Trophoblast cell (in vitro differentiated cells and primary cell): ENCODE measurements at regions not wholly inside any gene's neighbourhood (a gene's known extent, or its start where the extent isn't known, plus 50 kb on each side); places are given as distances from the start of the nearest gene placed in this dataset.

Source experiments
- DNase-seq, 2 donors: peaks; one replicate each; pipeline ENCODE4 v3.0.0-alpha.2; 2016
- H2AFZ ChIP-seq: 2 replicates; pipeline ENCODE4 v1.6.1; 2013; ENCODE audit warnings: low read length, moderate library complexity, mild to moderate bottlenecking; ENCODE audit not compliant: insufficient read depth, poor library complexity
- H2AK5ac ChIP-seq: 2 replicates; pipeline ENCODE4 v1.6.1; 2013; ENCODE audit warnings: mild to moderate bottlenecking, low read length
- H2BK120ac ChIP-seq: 2 replicates; pipeline ENCODE4 v1.6.1; 2013; ENCODE audit warnings: low read length, mild to moderate bottlenecking, moderate library complexity; ENCODE audit not compliant: insufficient read depth, poor library complexity
- H2BK12ac ChIP-seq: 2 replicates; pipeline ENCODE4 v1.6.1; 2013; ENCODE audit warnings: mild to moderate bottlenecking, low read length, moderate library complexity
- H2BK5ac ChIP-seq: 2 replicates; pipeline ENCODE4 v1.6.1; 2013; ENCODE audit warnings: low read length, low read depth, moderate library complexity, mild to moderate bottlenecking; ENCODE audit not compliant: poor library complexity
- H3K14ac ChIP-seq: 2 replicates; pipeline ENCODE4 v1.6.1; 2013; ENCODE audit warnings: mild to moderate bottlenecking, low read length
- H3K18ac ChIP-seq: 2 replicates; pipeline ENCODE4 v1.6.1; 2013; ENCODE audit warnings: mild to moderate bottlenecking, low read length
- H3K23ac ChIP-seq: 2 replicates; pipeline ENCODE4 v1.6.1; 2013; ENCODE audit warnings: low read length
- H3K27ac ChIP-seq: 2 replicates; pipeline ENCODE4 v1.5.1; 2013; ENCODE audit warnings: low read depth, mild to moderate bottlenecking, inconsistent platforms, low read length, moderate library complexity
- H3K27me3 ChIP-seq: 2 replicates; pipeline ENCODE4 v1.6.1; 2013; ENCODE audit warnings: inconsistent platforms, mild to moderate bottlenecking, low read length, moderate library complexity; ENCODE audit not compliant: insufficient read depth
- H3K36me3 ChIP-seq, 2 experiments: 1 replicate in 1 of 2; 2 replicates in 1 of 2; pipeline ENCODE4 v1.6.1; 2013; ENCODE audit warnings: low read length in 2 of 2, mild to moderate bottlenecking in 2 of 2, moderate library complexity in 1 of 2; ENCODE audit not compliant: insufficient read depth in 2 of 2, control insufficient read depth in 1 of 2
- H3K4ac ChIP-seq: 2 replicates; pipeline ENCODE4 v1.6.1; 2013; ENCODE audit warnings: low read depth, mild to moderate bottlenecking, low read length, moderate library complexity
- H3K4me1 ChIP-seq, 2 experiments: 1 replicate in 1 of 2; 2 replicates in 1 of 2; pipeline ENCODE4 v1.6.1; 2013; ENCODE audit warnings: low read length in 2 of 2, mild to moderate bottlenecking in 2 of 2, moderate library complexity in 1 of 2; ENCODE audit not compliant: insufficient read depth in 2 of 2, control insufficient read depth in 1 of 2
- H3K4me2 ChIP-seq: 2 replicates; pipeline ENCODE4 v1.6.1; 2013; ENCODE audit warnings: inconsistent platforms, mild to moderate bottlenecking, low read length, moderate library complexity
- H3K4me3 ChIP-seq: 2 replicates; pipeline ENCODE4 v1.5.1; 2013; ENCODE audit warnings: mild to moderate bottlenecking, low read depth, low read length, inconsistent platforms
- H3K79me1 ChIP-seq: one replicate; pipeline ENCODE4 v1.6.1; 2013; ENCODE audit warnings: low read length
- H3K79me2 ChIP-seq: 2 replicates; pipeline ENCODE4 v1.6.1; 2013; ENCODE audit warnings: low read length, mild to moderate bottlenecking; ENCODE audit not compliant: control insufficient read depth, insufficient read depth, poor library complexity
- H3K9ac ChIP-seq: 2 replicates; pipeline ENCODE4 v1.6.1; 2013; ENCODE audit warnings: mild to moderate bottlenecking, low read length
- H3K9me3 ChIP-seq: 2 replicates; pipeline ENCODE4 v1.6.1; 2013; ENCODE audit warnings: low read depth, mild to moderate bottlenecking, control low read depth, inconsistent platforms, low read length; ENCODE audit not compliant: insufficient read depth
- H4K12ac ChIP-seq: 2 replicates; pipeline ENCODE4 v1.6.1; 2013; ENCODE audit warnings: low read depth, mild to moderate bottlenecking, low read length, moderate library complexity
- H4K8ac ChIP-seq: 2 replicates; pipeline ENCODE4 v1.6.1; 2013; ENCODE audit warnings: low read depth, mild to moderate bottlenecking, low read length, moderate library complexity
- H4K91ac ChIP-seq: one replicate; pipeline ENCODE4 v1.6.1; 2013; ENCODE audit warnings: low read depth, mild to moderate bottlenecking, low read length, moderate library complexity
- WGBS: extraction: QIAGEN DNeasy Blood & Tissue Kit; methylation state at CpG from one replicate; pipeline ENCODE4 v1.1.7; 2013; ENCODE audit warnings: missing lambda C conversion rate; ENCODE audit not compliant: insufficient read length, insufficient coverage; ENCODE audit errors: extremely low coverage; 5-methylcytosine and 5-hydroxymethylcytosine counted together

DNA sequence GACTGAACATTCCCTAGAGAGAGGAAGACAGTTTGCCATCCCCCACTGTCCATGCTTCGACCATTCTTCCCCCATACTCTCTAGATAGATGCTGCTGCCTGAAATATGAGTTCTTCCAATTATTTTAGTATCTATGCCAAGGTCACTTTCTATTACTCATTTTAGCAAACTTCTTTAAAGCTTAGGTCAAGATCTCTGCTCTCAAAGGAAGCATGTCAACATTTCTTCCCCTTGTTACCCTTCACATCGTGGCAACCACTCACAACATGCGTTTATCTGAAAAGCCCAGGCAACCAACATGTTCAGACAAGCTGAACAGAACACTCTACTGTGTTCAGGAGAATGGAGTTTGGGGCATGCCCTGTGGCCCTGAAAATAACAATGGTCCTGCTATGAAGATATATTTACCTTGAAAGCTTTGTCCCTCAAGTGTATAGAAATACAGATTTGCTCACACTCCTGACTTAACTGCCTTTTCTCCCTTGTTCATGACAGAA, 138.4 kb upstream of the KIF2A start:
- Histone ChIP-seq H4K91ac (no peak overlapping the region), H3K14ac (no peak overlapping the region), H3K36me3 (no peaks in the 10 kb centered on the region), H2AFZ (no peak overlapping the region), H3K23ac (no peak overlapping the region), H2BK12ac (no peak overlapping the region), H3K9ac (no peak overlapping the region), H3K79me2 (no peaks in the 10 kb centered on the region), H3K27ac (no peak overlapping the region), H3K4ac (no peak overlapping the region), H2BK120ac (no peak overlapping the region), H3K4me3 (no peak overlapping the region), H3K27me3 (no peaks in the 10 kb centered on the region), H3K4me2 (no peak overlapping the region), H4K8ac (no peak overlapping the region), H3K4me1 (no peaks in the 10 kb centered on the region), H2BK5ac (no peak overlapping the region), H3K79me1 (no peaks in the 10 kb centered on the region), H2AK5ac (no peak overlapping the region), H4K12ac (no peak overlapping the region), H3K18ac (no peak overlapping the region), H3K9me3 (no peaks in the 10 kb centered on the region)
- DNase-seq, result no peak
- no CpG with 5 or more reads among the region's 3 CpGs for WGBS

DNA sequence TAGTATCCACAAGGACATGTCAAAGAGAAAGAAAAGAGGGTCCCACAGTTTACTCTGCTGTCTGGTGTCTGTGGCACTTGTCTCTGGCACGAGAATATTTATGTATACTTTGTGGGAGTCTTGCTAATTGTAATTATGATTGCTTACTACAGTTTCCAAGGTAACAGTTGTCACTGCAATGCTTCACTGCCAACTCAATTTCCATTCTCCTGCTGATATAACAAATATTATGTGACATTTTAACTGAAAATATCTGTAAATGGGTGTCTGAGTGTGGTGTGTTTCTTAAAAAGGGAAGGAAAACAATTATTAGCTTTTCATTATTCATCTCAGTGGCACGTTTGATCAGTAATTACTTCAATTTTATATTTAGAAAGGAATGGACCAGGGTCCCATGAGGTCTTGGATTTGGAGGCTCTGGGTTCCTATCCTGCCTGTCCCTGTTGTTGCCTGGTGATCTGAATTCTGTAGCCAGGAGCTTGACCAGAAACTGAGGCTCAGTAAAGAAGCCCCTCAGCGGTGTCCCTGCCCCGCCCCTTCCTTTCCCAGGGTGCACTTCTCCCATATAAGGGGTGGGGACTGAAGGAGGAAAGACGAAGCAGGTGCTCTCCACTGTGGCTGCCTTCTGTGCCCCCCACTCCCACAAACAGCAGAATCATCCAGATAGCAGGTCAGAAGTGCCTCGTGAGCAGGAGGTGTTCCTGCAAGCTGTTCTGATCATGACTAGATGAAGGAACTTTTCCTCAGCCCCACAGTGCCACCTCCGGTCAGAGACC, 137.3 kb upstream of the KIF2A start:
- H3K9me3 ChIP-seq, result no peaks in the 10 kb centered on the region
- H3K18ac ChIP-seq, result no peak overlapping the region
- H3K79me1 ChIP-seq, result no peaks in the 10 kb centered on the region
- no peak overlapping the region for H2BK5ac ChIP-seq
- no peak overlapping the region for H2AK5ac ChIP-seq
- H3K36me3 ChIP-seq, result no peaks in the 10 kb centered on the region
- no peak overlapping the region for H2BK12ac ChIP-seq
- DNase-seq, result no peak
- no peak overlapping the region for H3K4ac ChIP-seq
- H2AFZ ChIP-seq, result no peak overlapping the region
- no peak overlapping the region for H3K23ac ChIP-seq
- H3K79me2 ChIP-seq, result no peaks in the 10 kb centered on the region
- no peak overlapping the region for H4K12ac ChIP-seq
- H3K27me3 ChIP-seq, result no peaks in the 10 kb centered on the region
- no peak overlapping the region for H3K9ac ChIP-seq
- H2BK120ac ChIP-seq, result no peak overlapping the region
- no peak overlapping the region for H4K91ac ChIP-seq
- no peak overlapping the region for H3K4me3 ChIP-seq
- H3K14ac ChIP-seq, result no peak overlapping the region
- H3K4me2 ChIP-seq, result no peak overlapping the region
- no peak overlapping the region for H4K8ac ChIP-seq
- no peaks in the 10 kb centered on the region for H3K4me1 ChIP-seq
- H3K27ac ChIP-seq, result no peak overlapping the region
- no CpG with 5 or more reads among the region's 7 CpGs for WGBS

DNA sequence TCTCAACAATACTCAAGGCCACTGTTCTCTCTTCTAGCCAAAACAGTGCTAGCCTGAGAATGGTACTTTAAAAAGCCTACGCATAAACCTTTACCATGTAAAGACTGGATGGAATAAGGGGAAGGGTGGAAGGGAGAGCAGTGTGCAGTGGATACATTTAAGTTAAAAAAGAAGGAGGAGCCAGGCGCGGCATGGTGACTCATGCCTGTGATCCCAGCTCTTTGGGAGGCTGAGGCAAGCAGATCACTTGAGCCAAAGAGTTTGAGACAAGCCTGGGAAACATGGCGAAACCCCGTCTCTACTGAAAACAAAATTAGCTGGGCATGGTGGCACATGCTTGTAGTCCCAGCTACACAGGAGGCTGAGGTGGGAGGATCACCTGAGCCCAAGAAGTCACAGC, 127.7 kb upstream of the KIF2A start:
- H2BK5ac ChIP-seq, result no peak overlapping the region
- no peak overlapping the region for H4K12ac ChIP-seq
- no peak overlapping the region for H3K23ac ChIP-seq
- no peak overlapping the region for H2BK12ac ChIP-seq
- H3K4ac ChIP-seq, result no peak overlapping the region
- no peaks in the 10 kb centered on the region for H3K27me3 ChIP-seq
- H3K4me1 ChIP-seq, result no peaks in the 10 kb centered on the region
- no peak overlapping the region for H3K18ac ChIP-seq
- no peak overlapping the region for H3K27ac ChIP-seq
- H2AFZ ChIP-seq, result no peak overlapping the region
- no peak overlapping the region for H3K4me3 ChIP-seq
- H3K79me2 ChIP-seq, result no peaks in the 10 kb centered on the region
- no peaks in the 10 kb centered on the region for H3K9me3 ChIP-seq
- no peak overlapping the region for H3K9ac ChIP-seq
- no CpG with 5 or more reads among the region's 5 CpGs for WGBS
- H2AK5ac ChIP-seq, result no peak overlapping the region
- DNase-seq, result no peak
- H3K14ac ChIP-seq, result no peak overlapping the region
- no peaks in the 10 kb centered on the region for H3K36me3 ChIP-seq
- H4K91ac ChIP-seq, result no peak overlapping the region
- H3K4me2 ChIP-seq, result no peak overlapping the region
- no peak overlapping the region for H2BK120ac ChIP-seq
- H4K8ac ChIP-seq, result no peak overlapping the region
- H3K79me1 ChIP-seq, result no peaks in the 10 kb centered on the region

DNA sequence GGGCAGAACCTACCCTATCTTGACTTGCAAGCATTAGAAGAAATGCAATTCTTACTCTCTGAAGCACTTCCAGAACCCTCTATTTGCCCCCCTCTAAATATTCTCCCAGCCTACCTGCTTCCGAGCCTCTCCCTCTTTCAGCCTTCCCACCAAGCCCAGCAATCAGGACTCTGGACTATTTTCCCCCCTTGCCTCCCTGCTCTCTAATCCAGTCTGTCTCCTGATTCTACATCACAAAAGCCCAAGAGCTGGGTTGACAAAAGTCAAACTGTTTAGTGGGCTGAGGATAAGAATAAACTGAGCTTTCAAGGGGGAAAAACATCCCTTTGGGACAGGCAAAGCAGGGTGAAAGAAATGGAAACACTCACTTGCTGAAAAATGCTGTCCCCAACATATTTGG, 123.2 kb upstream of the KIF2A start:
- Histone ChIP-seq H3K23ac (no peak overlapping the region), H3K9me3 (no peaks in the 10 kb centered on the region), H3K27me3 (no peaks in the 10 kb centered on the region), H3K79me2 (no peaks in the 10 kb centered on the region), H4K12ac (no peak overlapping the region), H3K36me3 (no peaks in the 10 kb centered on the region), H2BK120ac (no peak overlapping the region), H3K27ac (no peak overlapping the region), H2BK5ac (no peak overlapping the region), H4K91ac (no peak overlapping the region), H2AFZ (no peak overlapping the region), H3K18ac (no peak overlapping the region), H4K8ac (no peak overlapping the region), H3K4me1 (no peaks in the 10 kb centered on the region), H3K4me2 (no peak overlapping the region), H2BK12ac (no peak overlapping the region), H3K14ac (no peak overlapping the region), H3K79me1 (no peaks in the 10 kb centered on the region), H3K9ac (no peak overlapping the region), H2AK5ac (no peak overlapping the region), H3K4me3 (no peak overlapping the region), H3K4ac (no peak overlapping the region)
- DNase-seq, result no peak
- no CpG with 5 or more reads among the region's 1 CpG for WGBS
